ENCODE measurements at regions not wholly inside any gene's neighbourhood (a gene's known extent, or its start where the extent isn't known, plus 50 kb on each side); places are given as distances from the start of the nearest gene placed in this dataset.

DNA sequence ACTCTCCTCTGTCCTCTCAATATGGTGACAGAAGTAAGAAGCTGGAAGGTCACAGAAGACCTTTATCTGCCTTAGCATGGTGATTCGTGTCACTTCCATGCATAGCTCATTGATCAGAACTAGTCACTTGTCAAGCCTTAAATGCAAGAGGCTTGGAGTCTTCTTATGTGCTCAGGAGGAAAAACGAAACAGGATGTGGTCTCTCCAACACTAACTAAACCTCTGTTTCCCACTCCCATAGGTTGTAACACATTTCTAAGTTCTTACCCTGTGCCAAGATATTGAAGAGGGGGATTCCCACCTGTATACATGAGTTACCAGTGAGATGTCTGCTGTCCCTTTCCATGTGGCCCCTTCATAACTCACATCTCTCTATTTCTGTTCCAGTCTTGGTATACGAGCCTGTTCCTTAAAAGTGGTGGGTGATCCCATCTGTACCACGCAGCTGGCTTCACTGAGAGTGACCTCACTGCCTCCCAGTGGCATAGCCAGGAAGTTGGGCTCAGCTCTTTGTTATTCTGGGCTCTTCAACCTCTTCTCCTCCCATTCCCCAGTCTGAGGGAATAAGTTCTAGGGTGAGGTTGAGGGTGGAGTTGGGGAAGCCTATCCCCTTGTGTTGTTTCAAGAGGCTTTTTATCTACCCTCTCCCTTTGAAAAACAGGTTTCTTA, 203.2 kb upstream of the PPP2R3A start:
- Histone ChIP-seq H3K27me3 (peaks cover 0 to 4% (median 0%) of the 10 kb centered on the region in 4 donors), H3K4me3 (no peak overlapping the region), H3K36me3 (no peaks in the 10 kb centered on the region), H3K27ac (no peak overlapping the region), H3K4me1 (no peaks in the 10 kb centered on the region), H3K9me3 (no peaks in the 10 kb centered on the region)
- WGBS, 2 donors, result 20 to 37% methylated on average over 4 of the region's 4 CpGs
- intact Hi-C loops (cut with DNase I), result no loop called here
- TF ChIP-seq, protein P1, sequence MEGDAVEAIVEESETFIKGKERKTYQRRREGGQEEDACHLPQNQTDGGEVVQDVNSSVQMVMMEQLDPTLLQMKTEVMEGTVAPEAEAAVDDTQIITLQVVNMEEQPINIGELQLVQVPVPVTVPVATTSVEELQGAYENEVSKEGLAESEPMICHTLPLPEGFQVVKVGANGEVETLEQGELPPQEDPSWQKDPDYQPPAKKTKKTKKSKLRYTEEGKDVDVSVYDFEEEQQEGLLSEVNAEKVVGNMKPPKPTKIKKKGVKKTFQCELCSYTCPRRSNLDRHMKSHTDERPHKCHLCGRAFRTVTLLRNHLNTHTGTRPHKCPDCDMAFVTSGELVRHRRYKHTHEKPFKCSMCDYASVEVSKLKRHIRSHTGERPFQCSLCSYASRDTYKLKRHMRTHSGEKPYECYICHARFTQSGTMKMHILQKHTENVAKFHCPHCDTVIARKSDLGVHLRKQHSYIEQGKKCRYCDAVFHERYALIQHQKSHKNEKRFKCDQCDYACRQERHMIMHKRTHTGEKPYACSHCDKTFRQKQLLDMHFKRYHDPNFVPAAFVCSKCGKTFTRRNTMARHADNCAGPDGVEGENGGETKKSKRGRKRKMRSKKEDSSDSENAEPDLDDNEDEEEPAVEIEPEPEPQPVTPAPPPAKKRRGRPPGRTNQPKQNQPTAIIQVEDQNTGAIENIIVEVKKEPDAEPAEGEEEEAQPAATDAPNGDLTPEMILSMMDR (IDR thresholded peaks at IDR 0.05), result no peak
- no peak for TF ChIP-seq POLR2A (IDR thresholded peaks at IDR 0.05)
- DNase-seq, result no peak

DNA sequence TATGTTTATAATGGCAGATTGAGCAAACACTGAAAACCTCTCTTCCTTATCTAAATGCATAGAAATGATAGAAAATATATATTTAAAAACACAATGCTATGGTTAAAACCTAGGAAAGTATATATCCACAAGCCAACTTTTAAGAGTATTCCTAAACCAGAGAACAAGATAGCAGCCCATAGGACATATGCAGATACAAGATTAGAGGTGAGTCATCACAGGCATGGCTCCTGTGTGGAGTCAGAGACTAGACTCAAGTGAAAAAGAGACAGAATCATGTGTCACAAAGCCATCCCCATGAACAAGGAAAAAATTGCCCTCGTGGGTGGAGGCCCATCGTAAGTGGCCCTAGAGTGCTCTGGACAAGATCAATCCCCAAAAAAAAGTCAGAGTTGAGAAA, 199.4 kb upstream of the PPP2R3A start:
- no peaks in the 10 kb centered on the region for H3K9me3 ChIP-seq
- WGBS, 2 donors, result 56 to 63% methylated on average over 2 of the region's 2 CpGs
- TF ChIP-seq, protein P1 (IDR thresholded peaks at IDR 0.05), result no peak
- TF ChIP-seq POLR2A (IDR thresholded peaks at IDR 0.05), result no peak
- no peaks in the 10 kb centered on the region for H3K36me3 ChIP-seq
- H3K4me3 ChIP-seq, result no peak overlapping the region
- no peaks in the 10 kb centered on the region for H3K4me1 ChIP-seq
- intact Hi-C loops (cut with DNase I), result no loop called here
- H3K27ac ChIP-seq, result no peak overlapping the region
- no peak for DNase-seq
- peaks cover 0 to 4% (median 0%) of the 10 kb centered on the region in 4 donors for H3K27me3 ChIP-seq

DNA sequence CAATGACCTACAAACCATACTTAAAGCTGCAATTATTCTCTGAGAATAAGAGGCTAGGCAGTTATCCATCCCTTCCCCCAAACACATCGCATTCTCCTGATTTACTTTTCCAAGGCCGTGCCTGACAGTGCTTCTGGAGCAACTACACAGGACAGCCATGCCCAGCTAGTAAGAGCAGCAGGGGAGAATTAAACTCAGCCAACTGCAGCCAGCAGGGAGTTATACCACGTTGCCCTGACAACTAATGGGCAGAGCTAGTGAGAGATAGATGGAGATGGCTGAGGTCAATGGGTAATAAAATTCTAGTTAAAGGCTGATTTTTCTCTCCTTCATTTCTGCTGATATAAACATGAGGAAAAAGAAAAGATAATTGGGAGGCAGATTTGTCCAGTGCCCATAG, 193.8 kb upstream of the PPP2R3A start:
- intact Hi-C loops (cut with DNase I), result no loop called here
- Histone ChIP-seq H3K9me3 (no peaks in the 10 kb centered on the region), H3K4me1 (no peaks in the 10 kb centered on the region), H3K27ac (no peak overlapping the region), H3K36me3 (no peaks in the 10 kb centered on the region), H3K27me3 (no peaks in the 10 kb centered on the region), H3K4me3 (no peak overlapping the region)
- TF ChIP-seq, protein P1 (IDR thresholded peaks at IDR 0.05), result no peak
- no peak for TF ChIP-seq POLR2A (IDR thresholded peaks at IDR 0.05)
- 31 to 50% methylated on average over 2 to 3 of the region's 3 CpGs for WGBS, 2 donors
- no peak for DNase-seq

DNA sequence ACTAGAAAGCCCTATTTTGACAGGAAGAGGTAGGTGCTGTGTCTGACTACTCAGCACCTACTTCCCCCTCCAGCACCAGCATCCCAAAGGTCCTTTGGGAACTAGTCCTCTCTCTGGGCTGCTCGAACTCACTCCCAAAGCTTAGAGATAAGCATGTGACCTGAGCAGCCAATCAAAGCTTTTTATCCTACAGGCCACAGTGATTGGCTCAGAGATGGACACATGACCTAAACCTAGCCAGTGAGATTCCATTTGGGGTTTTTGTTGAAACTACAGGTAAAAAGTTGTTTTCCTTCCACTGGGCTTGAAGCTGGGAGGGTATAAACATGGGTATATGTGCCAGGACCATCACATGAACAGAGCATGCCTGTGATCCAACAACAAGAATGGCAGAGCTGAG, 186.5 kb upstream of the PPP2R3A start:
- intact Hi-C loops (cut with DNase I), result no loop called here
- H3K4me3 ChIP-seq, result no peak overlapping the region
- no peaks in the 10 kb centered on the region for H3K36me3 ChIP-seq
- no peaks in the 10 kb centered on the region for H3K4me1 ChIP-seq
- no peak for TF ChIP-seq POLR2A (IDR thresholded peaks at IDR 0.05)
- TF ChIP-seq, protein P1 (IDR thresholded peaks at IDR 0.05), result no peak
- no peak for DNase-seq
- WGBS, 2 donors, result 71 to 100% methylated on average over 1 of the region's 1 CpG
- no peaks in the 10 kb centered on the region for H3K9me3 ChIP-seq
- H3K27me3 ChIP-seq, result no peaks in the 10 kb centered on the region
- no peak overlapping the region for H3K27ac ChIP-seq

GRCh38 chr3:135779590-135780235, 185.8 kb upstream of the PPP2R3A start:
- no peaks in the 10 kb centered on the region for H3K36me3 ChIP-seq
- no peak overlapping the region for H3K27ac ChIP-seq
- no peaks in the 10 kb centered on the region for H3K4me1 ChIP-seq
- intact Hi-C loops (cut with DNase I), result no loop called here
- H3K9me3 ChIP-seq, result no peaks in the 10 kb centered on the region
- H3K27me3 ChIP-seq, result no peaks in the 10 kb centered on the region
- no peak overlapping the region for H3K4me3 ChIP-seq
- 51 to 52% methylated on average over 6 of the region's 6 CpGs for WGBS, 2 donors
- TF ChIP-seq, protein P1 (IDR thresholded peaks at IDR 0.05), result no peak
- TF ChIP-seq POLR2A (IDR thresholded peaks at IDR 0.05), result no peak
- no peak for DNase-seq
